GM12872 (cell line): ENCODE measurements at regions not wholly inside any gene's neighbourhood (a gene's known extent, or its start where the extent isn't known, plus 50 kb on each side); places are given as distances from the start of the nearest gene placed in this dataset.

Source experiments
- TF ChIP-seq, protein P1 (sequence below): IDR thresholded peaks from 3 replicates; pipeline ENCODE4 v1.5.1; 2011; ENCODE audit warnings: low read depth, mild to moderate bottlenecking, low read length, moderate library complexity; ENCODE audit not compliant: insufficient read depth

DNA sequence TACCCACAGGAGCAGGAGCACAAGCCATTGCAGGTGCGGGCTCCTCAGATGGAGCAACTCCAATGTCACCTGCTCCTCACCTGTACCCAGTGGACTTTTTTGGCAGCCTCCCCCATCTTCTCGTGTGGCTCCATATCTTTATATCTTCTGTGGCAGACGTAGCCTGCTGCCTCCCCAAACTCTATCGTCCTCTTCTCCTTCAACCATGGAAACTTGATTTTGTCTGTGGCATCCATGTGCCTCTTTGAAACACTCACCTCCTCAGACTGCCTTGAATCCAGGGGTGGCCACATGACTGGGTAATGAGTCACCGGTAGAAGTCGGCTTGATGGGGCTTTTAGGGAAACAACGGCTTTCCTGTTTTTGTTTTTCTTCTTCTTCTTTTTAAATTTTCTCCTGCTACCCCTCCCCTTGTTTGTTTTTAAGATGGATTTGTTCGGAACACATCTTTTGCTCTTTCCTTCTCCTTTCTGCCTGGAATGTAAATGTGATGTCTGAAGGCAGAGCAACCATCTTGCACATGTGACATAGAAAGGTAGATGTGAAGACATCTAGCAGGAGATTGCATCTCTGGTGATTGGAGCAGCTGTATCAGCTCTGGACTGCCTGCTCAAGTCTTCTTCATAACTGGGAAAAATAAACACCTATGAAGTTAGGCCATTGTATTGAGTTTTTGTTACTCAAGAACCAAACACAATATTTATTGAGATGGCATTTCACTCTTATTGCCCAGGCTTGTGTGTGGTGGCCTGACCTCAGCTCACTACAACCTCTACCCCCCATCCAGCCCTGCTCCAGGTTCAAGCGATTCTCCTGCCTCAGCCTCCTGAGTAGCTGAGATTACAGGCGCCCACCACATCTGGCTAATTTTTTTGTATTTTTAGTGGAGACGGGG lies 69.9 kb upstream of the DDR1 start:
- TF ChIP-seq, protein P1, sequence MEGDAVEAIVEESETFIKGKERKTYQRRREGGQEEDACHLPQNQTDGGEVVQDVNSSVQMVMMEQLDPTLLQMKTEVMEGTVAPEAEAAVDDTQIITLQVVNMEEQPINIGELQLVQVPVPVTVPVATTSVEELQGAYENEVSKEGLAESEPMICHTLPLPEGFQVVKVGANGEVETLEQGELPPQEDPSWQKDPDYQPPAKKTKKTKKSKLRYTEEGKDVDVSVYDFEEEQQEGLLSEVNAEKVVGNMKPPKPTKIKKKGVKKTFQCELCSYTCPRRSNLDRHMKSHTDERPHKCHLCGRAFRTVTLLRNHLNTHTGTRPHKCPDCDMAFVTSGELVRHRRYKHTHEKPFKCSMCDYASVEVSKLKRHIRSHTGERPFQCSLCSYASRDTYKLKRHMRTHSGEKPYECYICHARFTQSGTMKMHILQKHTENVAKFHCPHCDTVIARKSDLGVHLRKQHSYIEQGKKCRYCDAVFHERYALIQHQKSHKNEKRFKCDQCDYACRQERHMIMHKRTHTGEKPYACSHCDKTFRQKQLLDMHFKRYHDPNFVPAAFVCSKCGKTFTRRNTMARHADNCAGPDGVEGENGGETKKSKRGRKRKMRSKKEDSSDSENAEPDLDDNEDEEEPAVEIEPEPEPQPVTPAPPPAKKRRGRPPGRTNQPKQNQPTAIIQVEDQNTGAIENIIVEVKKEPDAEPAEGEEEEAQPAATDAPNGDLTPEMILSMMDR: no peak

DNA sequence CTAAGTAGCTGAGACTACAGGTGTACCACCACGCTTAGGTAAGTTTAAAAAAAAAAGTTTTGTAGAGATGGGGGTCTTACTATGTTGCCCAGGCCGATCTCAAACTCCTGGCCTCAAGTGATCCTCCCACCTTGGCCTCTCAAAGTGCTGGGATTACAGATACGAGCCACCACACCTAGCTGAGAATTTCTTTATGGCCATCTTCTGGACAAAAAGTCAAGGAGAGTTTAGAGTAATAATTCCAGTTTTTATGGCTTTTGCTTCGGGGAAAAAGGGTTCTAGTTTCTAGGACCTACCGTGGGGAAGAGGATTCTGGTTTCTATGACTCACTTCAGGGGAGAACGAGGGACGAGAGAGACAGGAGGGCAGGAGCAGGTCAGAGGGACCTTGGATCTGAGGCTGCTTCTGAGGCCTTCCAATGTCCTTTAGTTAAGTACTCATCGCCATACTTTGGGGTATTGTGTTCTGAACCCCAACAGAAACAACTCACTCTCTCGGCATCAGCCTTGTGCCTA lies 69.3 kb upstream of the IER3 start:
- TF ChIP-seq, protein P1: no peak

DNA sequence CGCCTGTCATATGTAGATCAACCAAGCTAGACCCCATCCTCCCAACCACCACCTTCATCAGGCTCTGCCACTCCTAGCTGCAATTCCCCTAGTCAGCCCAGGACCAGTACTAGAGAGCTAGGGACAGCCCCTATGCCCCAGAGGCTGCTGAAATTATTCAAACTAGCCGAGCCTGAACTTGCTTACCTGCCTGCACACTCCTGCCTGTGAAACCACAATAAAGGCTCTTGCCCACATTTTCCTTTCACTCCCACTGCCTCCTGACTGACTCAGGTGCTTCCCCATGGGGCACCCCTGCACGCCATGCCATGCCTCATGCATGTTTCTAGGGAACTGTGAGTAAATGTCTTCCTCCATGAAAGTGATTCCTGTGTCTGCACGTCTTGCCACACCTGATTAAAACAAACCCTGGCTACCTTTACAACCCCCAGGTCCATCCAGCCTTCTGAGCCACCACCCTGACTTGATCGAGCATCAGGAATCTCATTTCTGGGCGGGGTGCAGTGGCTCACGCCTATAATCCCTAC lies 66.5 kb upstream of the IER3 start:
- TF ChIP-seq, protein P1: no peak

DNA sequence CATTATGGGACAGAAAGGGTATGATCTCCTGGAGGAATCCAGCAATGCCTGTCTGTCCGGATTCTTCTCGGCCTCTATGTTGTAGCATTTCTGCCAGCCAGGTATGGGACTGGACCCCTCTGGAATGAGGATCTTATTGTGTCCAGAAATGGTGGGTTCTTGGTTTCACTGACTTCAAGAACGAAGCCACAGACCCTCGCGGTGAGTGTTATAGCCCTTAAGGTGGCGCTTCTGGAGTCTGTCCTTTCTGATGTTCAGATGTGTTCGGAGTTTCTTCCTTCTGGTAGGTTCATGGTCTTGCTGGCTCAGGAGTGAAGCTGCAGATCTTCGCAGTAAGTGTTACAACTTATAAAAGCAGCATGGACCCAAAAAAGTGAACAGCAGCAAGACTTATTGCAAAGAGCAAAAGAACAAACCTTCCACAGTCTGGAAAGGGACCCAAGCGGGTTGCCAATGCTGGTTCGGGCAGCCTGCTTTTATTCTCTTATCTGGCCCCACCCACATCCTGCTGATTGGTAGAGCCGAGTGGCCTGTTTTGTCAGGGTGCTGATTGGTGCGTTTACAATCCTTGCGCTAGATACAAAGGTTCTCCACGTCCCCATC lies 62.3 kb upstream of the IER3 start:
- TF ChIP-seq, protein P1: no peak

DNA sequence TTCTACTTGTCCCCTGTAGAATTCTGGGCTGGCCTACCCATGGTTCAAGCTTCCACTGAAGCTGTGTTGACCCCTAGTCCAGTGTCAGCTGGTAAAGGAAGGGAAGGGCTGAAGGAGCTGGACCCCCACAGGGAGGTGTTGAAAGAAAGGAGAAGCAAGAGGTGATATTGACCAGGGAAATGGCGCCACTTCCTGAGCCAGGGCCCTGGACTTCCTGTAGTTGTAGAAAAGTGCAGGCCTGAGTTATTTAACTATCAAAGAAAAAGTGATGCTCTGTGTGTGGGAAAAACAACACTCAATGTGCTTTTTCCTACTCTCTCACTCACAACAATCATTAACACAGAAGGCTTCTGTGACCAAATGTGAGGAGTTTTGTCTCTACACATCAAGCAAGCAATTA lies 60.0 kb upstream of the IER3 start:
- TF ChIP-seq, protein P1: no peak

DNA sequence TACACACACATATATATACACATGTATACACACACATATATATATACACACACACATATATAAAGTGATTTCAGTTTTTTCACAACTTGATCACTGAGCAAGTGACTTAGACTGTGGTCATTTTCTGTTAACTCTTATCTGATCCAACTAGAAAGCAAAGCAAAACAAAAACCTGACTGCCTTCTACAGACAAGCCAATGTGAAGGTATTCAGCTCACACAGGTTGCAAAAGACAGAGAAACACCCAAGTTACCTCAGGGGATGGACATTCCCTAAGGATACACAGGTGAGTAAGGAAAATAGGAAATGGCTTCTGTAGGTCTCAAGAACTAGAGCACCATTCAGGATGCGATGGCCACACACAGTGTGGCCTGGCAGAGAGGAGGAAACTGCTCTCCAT lies 58.4 kb upstream of the IER3 start:
- TF ChIP-seq, protein P1: no peak

DNA sequence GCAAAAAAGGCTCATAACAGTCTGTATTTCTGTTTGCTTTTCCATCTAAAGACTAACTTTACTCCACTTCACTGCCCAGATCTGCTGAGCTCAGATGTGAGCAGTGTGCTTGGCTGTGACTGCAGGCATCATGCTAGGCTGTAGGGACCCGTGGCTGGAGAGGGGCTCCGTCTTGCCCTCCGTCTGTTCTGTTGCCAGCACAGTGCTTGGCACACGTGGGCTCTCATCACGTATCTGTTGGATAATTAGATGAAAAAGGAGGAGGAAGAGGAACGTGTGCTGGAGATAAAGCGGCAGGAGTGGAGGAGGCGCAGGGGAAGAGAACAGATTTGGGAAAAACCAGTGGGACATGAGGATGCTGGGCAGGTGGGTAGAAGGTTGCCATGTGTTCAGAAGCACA lies 57.6 kb upstream of the IER3 start:
- TF ChIP-seq, protein P1: no peak
